ENCODE measurements at regions not wholly inside any gene's neighbourhood (a gene's known extent, or its start where the extent isn't known, plus 50 kb on each side); places are given as distances from the start of the nearest gene placed in this dataset.

DNA sequence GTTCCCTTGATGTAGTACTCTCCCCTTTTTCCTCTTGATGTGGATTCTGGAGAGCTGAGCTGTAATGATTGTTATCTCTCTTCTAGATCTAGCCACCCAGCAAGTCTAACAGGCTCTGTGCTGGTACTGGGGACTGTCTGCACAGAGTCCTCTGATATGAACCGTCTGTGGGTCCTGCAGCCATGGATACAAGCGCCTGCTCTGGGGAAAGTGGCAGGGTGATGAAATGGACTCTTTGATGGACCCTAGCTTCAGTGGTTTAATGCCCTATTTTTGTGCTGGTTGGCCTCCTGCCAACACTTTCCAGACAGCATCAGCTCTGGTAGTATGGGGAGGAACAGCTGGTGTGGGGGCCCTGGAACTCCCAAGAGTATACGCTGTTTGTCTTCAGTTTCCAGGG is 216.3 kb downstream of the ADGRG6 start (continued):
- TF ChIP-seq HDAC6 (IDR thresholded peaks at IDR 0.05; ENCODE audit: unreplicated experiment) (no peak), PRDM15 (CRISPR knock-in tag; IDR thresholded peaks at IDR 0.05) (no peak), YBX1 (IDR thresholded peaks at IDR 0.05) (no peak), MEF2B (IDR thresholded peaks at IDR 0.05; ENCODE audit: partially characterized antibody, poor library complexity, severe bottlenecking) (no peak), CREM (IDR thresholded peaks at IDR 0.05; ENCODE audit: low read depth) (no peak)
- TF ChIP-seq, protein P1, sequence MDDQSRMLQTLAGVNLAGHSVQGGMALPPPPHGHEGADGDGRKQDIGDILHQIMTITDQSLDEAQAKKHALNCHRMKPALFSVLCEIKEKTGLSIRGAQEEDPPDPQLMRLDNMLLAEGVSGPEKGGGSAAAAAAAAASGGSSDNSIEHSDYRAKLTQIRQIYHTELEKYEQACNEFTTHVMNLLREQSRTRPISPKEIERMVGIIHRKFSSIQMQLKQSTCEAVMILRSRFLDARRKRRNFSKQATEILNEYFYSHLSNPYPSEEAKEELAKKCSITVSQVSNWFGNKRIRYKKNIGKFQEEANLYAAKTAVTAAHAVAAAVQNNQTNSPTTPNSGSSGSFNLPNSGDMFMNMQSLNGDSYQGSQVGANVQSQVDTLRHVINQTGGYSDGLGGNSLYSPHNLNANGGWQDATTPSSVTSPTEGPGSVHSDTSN (IDR thresholded peaks at IDR 0.05; ENCODE audit: insufficient replicate concordance, low read depth, low read length), result no peak
- TF ChIP-seq, protein P2, sequence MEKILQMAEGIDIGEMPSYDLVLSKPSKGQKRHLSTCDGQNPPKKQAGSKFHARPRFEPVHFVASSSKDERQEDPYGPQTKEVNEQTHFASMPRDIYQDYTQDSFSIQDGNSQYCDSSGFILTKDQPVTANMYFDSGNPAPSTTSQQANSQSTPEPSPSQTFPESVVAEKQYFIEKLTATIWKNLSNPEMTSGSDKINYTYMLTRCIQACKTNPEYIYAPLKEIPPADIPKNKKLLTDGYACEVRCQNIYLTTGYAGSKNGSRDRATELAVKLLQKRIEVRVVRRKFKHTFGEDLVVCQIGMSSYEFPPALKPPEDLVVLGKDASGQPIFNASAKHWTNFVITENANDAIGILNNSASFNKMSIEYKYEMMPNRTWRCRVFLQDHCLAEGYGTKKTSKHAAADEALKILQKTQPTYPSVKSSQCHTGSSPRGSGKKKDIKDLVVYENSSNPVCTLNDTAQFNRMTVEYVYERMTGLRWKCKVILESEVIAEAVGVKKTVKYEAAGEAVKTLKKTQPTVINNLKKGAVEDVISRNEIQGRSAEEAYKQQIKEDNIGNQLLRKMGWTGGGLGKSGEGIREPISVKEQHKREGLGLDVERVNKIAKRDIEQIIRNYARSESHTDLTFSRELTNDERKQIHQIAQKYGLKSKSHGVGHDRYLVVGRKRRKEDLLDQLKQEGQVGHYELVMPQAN (conservative IDR thresholded peaks at IDR 0.05), result no peak
- TF ChIP-seq, protein P3, sequence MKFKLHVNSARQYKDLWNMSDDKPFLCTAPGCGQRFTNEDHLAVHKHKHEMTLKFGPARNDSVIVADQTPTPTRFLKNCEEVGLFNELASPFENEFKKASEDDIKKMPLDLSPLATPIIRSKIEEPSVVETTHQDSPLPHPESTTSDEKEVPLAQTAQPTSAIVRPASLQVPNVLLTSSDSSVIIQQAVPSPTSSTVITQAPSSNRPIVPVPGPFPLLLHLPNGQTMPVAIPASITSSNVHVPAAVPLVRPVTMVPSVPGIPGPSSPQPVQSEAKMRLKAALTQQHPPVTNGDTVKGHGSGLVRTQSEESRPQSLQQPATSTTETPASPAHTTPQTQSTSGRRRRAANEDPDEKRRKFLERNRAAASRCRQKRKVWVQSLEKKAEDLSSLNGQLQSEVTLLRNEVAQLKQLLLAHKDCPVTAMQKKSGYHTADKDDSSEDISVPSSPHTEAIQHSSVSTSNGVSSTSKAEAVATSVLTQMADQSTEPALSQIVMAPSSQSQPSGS (IDR thresholded peaks at IDR 0.05; ENCODE audit: low read length), result no peak
- TF ChIP-seq, protein P4, sequence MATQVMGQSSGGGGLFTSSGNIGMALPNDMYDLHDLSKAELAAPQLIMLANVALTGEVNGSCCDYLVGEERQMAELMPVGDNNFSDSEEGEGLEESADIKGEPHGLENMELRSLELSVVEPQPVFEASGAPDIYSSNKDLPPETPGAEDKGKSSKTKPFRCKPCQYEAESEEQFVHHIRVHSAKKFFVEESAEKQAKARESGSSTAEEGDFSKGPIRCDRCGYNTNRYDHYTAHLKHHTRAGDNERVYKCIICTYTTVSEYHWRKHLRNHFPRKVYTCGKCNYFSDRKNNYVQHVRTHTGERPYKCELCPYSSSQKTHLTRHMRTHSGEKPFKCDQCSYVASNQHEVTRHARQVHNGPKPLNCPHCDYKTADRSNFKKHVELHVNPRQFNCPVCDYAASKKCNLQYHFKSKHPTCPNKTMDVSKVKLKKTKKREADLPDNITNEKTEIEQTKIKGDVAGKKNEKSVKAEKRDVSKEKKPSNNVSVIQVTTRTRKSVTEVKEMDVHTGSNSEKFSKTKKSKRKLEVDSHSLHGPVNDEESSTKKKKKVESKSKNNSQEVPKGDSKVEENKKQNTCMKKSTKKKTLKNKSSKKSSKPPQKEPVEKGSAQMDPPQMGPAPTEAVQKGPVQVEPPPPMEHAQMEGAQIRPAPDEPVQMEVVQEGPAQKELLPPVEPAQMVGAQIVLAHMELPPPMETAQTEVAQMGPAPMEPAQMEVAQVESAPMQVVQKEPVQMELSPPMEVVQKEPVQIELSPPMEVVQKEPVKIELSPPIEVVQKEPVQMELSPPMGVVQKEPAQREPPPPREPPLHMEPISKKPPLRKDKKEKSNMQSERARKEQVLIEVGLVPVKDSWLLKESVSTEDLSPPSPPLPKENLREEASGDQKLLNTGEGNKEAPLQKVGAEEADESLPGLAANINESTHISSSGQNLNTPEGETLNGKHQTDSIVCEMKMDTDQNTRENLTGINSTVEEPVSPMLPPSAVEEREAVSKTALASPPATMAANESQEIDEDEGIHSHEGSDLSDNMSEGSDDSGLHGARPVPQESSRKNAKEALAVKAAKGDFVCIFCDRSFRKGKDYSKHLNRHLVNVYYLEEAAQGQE (IDR thresholded peaks at IDR 0.05; ENCODE audit: low read depth, low read length), result no peak

Measured in GM12878 (cell line).